ENCODE measurements at regions not wholly inside any gene's neighbourhood (a gene's known extent, or its start where the extent isn't known, plus 50 kb on each side); places are given as distances from the start of the nearest gene placed in this dataset.

DNA sequence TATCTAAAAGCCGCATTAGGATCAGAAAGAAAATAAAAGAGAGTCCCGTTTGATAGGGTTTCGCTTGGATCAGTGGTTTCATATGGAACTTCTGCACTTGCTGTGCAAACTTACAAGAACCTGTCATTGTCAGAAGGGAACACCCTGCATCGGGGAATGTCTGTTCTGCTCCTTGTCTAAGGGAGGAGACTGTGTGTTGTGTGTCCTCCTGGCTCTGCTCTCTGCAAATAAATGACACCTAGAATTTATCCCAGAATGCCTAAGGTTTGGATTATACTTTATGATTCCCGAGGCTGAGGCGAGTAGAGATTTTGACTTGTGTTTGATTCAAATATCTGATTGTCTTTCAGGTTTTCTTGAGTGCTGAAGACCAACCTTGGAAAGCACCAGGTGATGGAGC lies 785.1 kb downstream of the GALR1 start:
- TF ChIP-seq, protein P1, sequence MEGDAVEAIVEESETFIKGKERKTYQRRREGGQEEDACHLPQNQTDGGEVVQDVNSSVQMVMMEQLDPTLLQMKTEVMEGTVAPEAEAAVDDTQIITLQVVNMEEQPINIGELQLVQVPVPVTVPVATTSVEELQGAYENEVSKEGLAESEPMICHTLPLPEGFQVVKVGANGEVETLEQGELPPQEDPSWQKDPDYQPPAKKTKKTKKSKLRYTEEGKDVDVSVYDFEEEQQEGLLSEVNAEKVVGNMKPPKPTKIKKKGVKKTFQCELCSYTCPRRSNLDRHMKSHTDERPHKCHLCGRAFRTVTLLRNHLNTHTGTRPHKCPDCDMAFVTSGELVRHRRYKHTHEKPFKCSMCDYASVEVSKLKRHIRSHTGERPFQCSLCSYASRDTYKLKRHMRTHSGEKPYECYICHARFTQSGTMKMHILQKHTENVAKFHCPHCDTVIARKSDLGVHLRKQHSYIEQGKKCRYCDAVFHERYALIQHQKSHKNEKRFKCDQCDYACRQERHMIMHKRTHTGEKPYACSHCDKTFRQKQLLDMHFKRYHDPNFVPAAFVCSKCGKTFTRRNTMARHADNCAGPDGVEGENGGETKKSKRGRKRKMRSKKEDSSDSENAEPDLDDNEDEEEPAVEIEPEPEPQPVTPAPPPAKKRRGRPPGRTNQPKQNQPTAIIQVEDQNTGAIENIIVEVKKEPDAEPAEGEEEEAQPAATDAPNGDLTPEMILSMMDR (IDR thresholded peaks at IDR 0.05): no peak
- TF ChIP-seq POLR2A (IDR thresholded peaks at IDR 0.05): no peak
